ENCODE measurements at regions not wholly inside any gene's neighbourhood (a gene's known extent, or its start where the extent isn't known, plus 50 kb on each side); places are given as distances from the start of the nearest gene placed in this dataset.

DNA sequence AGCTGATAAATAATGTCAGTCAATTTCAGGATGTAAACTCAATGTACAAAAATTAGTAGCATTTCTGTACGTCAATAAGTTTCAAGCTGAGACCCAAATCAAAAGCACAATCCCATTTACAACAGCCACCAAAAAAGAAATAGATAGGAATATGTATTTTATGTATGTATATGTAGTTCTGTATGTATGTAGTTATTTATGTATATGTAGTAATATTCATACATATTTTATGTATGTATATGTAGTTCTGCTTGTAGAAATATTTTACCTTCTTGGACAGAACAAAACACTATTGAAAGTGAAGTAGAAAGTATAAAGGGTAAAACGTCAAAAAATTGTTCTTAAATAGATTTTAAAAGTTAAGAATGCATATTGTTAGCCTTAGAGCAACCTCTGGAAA lies 591.0 kb upstream of the SETBP1 start:
- DNase-seq: no peak

DNA sequence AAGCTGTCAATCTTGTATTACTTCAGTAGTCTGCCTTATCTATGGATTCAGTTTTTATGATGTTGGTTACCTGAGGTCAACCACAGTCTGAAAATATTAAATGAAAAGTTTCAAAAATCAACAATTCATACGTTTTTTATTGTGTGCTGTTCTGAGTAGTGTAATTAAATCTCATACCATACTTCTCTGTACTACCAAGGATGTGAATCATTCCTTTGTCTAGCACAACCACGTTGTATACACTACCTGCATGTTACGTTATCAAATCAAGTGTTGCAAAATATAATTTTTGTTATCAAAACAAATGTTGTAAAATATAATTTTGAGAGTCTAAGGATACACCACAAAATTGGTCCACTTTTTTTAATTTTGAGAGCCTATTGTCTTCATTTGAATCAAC lies 590.2 kb upstream of the SETBP1 start:
- no peak for DNase-seq

DNA sequence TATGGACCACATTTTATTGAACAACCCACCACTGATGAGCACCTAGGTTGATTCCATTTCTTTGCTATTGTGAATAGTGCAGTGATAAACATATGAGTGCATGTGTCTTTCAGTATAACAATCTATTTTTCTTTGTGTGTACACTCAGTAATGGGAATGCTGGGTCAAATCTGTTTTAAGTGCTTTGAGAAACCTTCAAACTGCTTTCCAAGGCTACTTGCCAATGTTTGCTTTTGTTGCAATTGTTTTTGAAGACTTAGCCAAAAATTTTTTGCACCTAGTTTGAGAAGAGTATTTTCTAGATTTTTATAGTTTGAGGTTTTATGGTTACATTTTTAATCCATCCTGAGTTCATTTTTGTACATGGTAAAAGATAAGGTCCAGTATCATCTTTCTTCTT lies 587.4 kb upstream of the SETBP1 start:
- DNase-seq: no peak

DNA sequence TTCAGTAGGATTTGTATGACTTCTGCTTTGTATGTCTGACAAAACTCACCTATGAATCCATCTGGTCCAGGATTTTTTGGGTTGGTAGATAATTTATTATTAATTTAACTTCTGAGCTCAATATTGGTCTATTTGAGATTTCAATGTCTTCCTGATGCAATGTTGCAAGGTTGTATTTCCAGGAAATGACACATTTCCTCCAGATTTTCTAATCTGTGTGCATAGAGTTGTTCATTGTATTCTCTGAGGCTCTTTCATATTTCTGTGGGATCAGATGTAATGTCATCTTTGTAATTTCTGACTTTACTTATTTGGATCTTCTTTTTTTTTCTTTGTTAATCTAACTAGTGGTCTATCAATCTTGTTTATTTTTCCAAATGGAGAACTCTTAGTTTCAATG lies 584.7 kb upstream of the SETBP1 start:
- DNase-seq: no peak

DNA sequence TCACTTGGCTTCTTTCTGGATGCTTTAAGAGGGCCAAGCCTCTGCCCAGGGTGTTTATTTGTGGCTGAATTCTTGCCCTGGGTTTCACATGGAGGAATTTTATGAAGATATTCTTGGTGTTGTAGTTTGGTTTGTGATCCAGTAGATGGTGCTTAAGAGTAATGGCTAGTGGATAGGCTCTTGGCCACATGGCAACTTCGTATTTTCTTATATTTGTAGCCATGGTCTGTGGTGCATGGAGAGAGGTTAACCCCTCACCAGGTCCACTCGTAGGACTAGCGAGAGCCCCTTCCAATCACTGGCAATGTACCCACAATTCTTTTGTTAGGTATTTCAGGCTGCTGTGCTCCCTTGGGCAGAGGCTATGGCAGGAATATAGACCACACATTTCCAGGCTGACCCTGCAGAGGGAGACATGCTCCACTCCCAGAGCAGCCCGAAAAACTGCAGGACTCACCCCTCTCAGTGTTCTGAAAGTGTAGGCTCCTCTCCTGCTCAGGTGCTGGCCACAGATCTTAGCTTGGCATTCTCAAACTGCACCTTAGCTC lies 582.1 kb upstream of the SETBP1 start:
- no peak for DNase-seq

DNA sequence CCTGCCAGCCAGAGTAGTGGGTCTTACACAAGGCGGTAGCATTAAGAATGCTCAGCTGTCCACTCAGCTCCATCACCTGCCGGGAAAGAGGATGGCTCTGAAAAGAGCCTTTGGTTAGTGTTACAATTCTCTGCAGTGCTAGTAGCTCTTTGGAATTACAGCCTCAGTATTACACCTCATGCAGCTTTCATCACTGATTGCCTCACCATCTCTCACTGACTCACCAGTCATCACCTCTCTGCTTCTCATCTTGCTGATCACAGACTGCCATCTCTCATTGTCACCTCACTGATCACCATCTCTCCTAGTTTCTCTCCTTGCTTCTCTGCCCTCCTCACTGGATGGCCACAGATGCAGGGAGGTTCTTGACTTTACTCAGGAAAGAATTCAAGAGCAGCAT lies 573.5 kb upstream of the SETBP1 start:
- no peak for DNase-seq

DNA sequence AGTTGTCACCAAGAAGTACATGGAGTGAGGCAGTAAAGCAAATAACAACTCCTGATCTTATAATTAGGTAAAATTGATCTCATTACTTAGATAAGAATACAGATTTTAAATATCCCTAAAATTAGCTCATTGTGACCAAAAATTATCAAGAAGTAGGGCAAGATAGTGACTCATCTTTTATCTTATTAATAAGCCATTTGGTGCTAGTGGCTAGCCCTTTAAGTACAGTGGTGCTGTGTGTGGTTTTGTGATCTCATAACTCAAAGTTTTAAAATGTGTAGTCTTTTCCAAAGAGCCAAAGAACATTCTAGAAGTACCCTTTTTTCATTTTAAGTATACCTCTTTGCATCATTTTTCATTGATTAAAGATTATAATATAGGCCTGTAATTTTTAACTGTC lies 569.4 kb upstream of the SETBP1 start:
- no peak for DNase-seq

DNA sequence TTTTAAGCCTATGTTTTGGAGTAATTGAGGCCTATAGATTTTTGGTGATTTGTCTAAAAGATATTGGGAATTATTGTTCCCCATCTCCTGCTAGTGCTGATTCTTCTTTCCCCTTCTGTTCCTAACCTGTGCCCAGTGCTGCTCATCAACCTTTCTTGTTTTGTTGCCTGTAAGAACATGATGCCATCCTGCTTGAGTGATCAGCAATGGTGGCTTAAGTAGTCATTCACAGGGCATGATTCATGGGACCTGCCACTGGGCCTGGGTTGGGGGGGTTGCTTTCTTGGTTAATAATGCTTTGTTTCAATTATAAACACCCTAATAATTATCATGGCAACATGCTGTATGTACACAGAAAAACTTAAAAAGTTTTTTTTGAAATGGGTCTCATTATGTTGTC lies 562.9 kb upstream of the SETBP1 start:
- no peak for DNase-seq

DNA sequence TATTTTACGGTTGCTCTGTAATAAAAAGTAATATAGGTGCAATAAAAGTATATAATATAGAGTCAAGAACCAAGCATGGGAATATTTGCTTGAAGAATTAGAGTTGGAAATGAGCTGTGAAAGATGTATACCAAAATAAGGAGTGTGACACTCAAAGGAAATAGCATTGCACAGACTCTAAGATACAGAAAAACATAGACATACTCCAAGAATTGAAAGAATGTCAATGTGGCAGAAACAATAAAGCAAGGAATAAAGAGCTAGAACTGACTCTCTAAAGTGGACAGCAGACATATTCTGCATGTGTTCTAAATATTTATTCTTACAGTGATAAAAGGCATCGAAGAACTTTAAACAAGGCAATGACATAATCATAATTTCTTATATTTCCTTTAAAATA lies 561.1 kb upstream of the SETBP1 start:
- DNase-seq: no peak

DNA sequence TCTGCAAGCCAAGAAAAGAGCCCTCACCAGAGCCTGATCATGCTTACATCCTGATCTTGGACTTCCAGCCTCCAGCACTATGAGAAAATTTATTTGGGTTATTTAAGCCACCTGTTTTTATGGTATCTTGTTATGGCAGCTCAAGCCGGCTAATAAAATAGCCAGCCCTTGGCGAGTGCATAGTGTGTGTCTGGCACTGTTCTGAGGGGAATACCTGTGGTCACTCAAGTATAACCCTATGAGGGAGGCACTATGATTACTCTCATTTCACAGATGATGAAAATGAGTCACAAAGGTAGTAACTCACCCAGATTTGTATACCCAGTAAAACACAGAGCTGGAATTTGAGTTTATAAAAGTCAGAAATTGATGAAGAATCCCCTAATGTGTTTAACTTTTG lies 556.9 kb upstream of the SETBP1 start:
- DNase-seq: no peak

DNA sequence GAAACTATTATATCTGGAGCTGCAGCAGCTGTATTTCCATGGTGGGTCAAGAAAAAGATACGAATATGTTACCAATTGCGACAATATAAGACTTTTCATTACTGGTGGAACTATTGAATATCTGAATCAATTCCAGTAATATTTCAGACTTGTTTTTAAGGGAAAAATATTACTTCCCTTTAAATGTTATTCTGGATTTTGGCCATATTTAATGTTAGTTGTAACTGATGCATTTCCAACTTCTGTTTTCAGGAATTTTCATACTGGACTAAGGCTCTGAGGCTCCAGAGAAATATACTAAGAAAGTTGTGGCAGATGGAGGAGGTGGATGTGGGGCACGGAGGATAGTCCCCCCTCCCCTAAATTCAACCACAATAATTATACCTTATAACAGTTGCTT lies 555.2 kb upstream of the SETBP1 start:
- no peak for DNase-seq

DNA sequence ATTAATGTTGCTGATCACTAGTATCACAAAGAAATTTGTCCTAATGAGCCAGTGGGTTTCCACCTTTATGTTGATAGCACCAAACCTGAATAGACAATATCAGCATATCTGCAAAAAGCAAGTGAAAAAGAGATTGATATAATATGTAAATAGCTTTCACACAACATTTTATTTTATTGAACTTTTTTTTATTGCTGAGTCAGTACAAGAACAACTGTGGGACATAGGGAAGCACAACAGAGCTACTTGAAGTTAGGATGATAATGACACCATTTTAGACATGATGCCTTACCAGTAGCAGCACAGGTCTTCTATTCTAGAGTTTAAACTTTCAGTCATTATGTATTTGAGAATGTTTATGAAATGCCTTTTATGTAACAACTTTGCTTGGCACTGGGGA lies 554.1 kb upstream of the SETBP1 start:
- DNase-seq: no peak

DNA sequence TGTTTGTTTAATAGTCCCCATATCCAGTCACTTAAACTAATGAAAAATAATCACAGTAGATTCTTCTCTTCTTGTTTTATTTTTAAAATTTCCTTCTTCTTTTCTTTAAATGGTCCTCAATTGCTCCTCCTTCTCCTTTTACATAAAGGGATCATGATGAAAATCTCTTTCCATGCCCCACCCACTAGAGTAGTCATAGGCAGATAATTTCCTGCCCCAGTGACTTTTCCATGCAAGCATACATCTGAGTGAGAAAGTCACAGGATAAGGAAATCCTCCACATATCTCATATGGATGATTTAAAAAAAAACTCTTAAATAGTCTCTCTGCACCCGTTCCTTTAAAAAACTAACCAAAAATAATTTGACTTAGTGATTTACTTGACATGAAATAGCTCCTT lies 552.3 kb upstream of the SETBP1 start:
- no peak for DNase-seq

DNA sequence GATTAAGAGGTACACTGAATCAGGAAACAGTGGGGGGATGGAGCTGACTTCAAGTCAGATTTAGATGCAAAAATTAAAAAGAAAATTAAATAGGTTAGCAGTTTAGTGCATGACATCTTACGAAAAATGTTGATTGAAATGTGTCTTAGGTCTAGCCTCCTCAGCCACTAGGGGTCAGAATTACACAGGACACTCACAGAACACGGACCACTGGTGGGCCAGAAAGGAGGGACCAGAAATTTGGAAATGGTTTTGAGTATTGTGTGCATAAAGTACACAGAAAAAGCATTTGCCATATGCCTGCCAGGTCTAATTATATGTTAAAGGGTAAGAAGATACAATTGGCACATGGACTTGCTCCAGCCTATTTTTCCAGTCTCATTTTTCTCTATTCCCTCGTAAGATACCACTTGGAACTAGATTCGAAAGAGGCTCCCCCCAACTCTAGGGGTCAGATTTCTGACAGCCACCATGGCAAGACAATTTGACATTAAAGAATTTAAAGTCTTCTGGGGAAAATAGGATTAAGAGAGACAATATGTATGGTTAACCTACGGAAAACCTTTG lies 550.2 kb upstream of the SETBP1 start:
- DNase-seq: peak; percentile 80

DNA sequence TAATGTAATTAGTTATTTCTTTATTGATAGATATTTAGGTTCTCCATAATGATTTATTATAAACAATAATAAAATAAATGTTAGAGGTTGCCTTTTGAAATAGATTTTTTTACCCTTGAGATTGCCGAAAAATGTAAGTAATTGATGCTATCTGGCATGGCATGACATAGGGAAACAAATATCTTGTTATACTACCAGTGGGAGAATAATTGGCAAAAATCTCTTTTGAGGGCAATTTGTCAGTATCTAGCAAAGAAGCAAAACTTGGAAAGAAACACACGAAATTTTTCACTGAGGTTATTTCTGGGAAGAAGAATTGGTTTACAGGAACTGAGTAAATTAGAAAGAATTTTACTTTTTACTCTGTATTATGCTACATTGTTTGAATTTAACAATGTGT lies 547.2 kb upstream of the SETBP1 start:
- DNase-seq: no peak

DNA sequence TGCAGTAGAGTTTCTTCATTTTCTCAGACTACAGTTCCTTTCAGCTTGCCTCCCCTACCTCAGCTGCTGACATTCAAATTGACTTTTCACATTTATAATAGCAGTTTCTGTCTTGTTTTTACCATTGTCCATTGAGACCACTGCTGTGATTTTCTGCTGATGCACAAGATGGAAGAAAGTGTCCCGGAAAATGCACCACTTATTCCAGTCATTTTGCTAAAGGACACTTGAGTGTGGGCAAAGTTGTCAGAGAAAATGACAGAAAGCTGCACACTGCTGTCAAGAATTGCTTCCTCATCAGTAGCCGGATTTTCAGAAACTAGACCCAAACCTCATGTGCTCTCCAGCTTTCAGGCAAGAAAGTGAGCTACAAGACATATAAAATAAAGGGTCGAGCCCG lies 546.2 kb upstream of the SETBP1 start:
- DNase-seq: no peak

DNA sequence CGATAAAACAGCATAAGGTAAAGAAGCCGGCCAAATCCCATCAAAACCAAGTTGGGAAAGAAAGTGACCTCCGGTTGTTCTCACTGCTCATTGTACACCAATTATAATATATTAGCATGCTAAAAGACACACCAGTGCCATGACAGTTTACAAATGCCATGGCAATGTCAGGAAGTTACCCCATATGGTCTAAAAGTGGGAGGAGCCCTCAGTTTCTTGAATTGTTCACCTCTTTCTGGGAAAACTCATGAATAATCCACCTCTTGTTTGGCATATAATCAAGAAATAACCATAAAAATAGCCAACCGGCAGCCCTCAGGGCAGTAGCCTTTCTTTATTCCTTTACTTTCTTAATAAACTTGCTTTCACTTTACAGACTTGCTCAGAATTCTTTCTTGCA lies 544.9 kb upstream of the SETBP1 start:
- DNase-seq: no peak

DNA sequence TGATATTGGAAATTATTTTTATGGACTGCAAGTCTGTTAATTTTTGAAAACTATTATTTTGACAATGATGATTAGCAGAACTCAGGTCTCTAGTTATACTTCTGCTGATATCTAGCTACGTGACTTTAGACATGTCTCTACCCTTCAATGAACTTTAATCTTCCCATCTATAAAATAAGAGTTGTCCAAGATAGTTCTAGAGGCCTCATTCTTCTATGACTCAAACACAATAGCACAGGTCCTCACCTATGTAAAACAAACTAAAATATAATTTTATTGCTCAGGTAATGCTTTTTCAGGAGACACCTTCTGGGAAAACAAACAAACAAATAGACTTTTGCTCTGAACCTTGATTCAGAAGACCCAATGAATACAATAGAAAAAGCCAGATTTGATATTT lies 544.4 kb upstream of the SETBP1 start:
- DNase-seq: no peak

DNA sequence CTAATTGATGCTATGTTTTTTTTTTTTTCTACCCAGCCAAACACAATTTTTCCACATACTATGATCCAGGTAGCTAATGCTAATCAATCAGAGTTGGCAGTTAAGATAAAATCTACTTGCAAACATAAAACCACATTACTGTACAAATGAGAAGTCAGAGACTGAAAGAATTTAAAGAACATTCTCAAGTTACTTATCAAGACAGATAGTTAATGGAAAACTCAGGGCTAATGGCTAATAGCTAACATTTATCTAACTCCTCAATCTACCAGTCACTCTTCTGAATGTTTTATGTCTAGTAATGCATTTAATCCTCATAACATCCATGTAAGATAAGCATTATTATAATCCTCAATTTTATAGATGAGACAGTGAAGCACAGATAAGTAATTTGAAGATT lies 537.6 kb upstream of the SETBP1 start:
- DNase-seq: no peak

DNA sequence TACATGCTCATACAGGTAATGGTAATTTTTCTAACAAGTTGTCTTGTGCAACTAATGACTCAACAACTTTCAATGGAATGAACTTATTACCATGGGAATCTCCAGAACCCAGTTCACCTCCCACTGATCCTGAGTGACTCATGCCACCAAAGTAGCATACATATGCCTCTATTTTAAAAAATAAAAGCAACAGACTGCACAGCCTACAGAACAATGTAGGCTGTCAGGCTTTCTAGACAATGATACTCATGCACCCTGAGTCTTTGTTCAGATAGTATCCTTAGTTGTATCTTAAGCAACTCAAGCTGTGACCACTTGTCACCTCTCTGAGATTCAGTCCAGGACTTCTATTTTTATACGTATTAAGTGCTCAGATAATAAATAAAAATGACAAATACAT lies 531.0 kb upstream of the SETBP1 start:
- DNase-seq: no peak

DNA sequence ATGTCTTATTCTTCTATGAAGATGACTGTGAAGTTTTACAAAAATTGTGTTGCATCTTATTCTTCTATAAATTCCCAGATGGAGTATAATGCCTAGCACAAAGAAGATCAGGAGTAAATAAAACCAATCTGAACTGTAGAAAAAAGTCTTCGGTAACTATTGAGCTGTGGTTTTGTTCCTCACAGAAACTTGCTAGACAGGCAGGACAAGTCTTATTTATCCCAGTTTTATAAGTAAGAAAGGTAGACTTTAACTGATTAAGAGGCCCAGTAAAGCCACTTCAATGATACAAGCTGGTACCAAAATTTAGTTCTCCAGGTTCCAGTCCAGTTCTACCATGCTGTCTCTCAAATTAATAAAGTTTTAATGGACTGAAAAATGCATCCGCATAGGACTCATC lies 526.7 kb upstream of the SETBP1 start:
- DNase-seq: no peak

DNA sequence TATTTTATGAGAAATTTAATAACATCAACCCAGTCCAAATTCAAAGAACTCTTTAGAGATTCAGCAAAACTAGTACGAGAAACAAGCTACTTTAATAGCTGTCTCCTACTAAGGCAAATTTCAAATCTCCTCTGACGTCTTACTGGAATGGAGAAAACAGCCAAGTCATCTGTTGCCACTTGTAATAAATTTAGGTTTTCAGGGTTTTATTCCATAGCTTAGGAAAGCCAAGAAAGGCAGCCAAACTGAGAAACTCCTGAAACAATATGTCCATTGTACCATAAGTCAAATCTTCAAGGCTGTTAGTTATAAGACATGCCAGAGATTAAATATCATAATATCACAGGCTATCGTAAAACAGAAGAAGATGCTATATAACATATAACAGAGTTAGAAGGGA lies 524.6 kb upstream of the SETBP1 start:
- no peak for DNase-seq

DNA sequence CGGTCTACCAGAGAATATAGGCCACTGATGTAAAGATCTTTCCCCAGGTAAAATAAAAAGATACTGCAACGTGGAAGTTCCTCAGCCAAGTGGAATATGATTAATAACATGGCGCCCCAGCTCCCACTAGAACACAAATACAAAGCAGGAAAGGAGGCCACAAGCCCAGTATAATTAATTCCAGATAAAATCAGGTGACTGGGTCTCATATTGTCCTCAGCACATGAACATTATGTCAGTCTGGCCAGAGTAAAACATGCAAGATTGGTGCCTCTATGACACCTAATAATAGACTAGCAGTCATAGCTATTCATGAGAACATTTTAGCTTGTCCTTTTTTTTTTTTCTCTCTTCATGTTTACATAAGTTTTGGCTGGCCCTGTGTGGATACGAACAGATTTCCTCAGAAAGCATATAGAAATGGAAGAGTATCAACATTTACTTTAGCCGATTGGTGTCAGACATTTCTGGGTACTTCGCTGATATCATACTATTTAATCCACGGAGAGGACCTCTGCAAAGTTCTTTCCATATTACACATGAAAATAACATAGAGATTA lies 523.8 kb upstream of the SETBP1 start:
- DNase-seq: no peak

DNA sequence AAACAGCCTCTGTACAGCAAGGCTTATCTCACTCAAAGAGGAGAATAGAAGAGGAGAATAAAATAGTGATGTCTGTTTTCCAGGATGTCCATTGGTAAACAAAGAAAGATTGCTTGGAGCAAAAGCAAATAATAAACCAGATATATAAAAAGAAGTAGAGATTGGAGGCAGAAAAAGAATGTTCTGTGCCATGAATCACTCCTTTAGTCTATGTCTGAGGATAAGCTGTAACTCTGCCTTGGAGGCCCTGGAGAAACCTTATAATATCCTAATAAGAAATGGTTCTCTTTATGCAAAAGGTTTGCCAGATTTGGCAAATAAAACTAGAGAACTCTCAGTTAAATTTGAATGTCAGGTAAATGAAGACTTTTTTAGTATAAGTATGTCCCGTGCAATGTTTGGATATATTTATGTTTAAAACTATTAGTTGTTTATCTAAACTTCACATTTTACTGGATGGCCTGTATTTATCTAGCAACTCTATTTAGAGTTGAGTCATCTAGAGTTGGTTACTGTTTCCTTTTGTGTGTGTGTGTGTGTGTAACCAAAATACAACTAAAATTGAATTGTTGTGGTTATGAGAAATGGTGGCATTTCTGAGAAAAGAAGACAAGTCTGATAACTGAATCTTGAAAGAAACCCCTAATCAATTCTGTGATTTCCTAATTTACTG lies 510.3 kb upstream of the SETBP1 start:
- DNase-seq: no peak

DNA sequence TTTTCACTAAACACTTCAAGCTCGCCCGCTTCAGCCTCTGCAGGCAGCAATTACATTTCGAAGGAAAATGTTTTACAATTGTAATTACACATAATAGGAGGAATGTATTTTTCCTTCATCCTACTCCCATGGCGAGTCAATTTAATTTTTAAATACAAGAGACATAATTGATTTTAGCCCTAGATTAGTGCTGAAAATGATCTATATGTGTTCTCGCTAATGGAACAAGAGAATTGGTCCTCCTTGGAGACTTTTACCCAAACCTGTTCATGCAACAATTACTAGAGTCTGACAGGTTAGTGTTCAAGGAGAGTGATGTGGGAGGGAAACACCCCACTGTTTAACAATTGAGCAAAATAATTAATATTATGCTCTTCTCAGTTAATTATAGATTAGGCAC lies 509.4 kb upstream of the SETBP1 start:
- peak; percentile 30 for DNase-seq
